ENCODE measurements at regions not wholly inside any gene's neighbourhood (a gene's known extent, or its start where the extent isn't known, plus 50 kb on each side); places are given as distances from the start of the nearest gene placed in this dataset.

DNA sequence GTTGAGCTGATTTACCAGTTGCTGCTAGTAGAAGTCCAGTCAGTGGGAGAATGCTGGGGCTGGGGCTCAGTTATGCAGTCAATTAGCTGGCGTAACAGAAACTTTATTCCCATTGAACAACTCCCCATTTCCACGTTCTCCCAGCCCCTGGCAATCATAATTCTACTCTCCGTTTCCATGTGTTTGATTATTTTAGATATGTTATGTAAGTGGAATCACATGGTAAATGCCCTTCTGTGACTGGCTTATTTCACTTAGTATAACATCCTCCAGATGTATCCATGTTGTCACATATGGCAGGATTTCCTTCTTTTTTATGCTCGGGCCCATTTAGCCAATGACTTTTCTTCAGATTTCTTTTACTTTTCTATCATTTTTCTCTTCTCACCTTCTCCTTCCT lies 61.1 kb upstream of the EXOC4 start:
- no peak for DNase-seq (ENCODE audit: low read depth)

- DNase-seq (ENCODE audit: low read depth), result no peak
Measured at GRCh38 chr7:133195868-133196267, 57.0 kb upstream of the EXOC4 start.

DNA sequence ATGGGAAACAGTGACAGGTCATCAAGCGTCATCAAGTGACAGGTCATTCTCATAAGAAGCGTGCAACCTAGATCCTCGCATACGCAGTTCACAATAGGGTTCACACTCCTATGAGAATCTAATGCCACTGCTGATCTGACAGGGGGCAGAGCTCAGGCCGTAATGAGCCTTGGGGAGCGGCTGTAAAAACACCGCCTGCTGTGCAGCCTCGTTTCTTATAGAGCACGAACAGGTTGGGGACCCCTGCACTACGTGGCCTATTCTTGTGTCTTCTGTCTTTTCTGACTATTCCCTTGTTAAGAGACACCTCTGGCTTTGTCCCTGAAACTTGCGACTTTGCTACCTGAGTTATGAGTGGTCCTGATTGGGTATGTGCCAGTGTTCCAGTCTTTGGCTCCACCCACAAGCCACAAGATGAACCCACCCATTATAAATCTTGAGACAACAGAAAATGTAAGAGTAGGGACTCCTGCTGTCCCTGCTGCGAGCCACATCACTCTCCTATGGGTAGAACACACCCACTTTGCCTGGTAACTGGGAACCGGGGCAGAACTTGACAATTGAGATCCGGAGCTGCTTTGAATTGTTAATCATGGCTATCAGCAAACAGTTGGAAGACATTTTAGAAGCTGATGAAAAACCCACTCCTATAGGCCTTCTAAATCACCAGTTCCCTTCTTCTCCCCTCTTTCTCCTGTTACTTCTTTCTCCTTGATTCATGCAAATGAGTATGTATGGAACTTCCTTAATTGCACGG lies 55.8 kb upstream of the EXOC4 start:
- DNase-seq (ENCODE audit: low read depth), result no peak

- DNase-seq (ENCODE audit: low read depth), result no peak
Measured at GRCh38 chr7:133197972-133198544, 54.8 kb upstream of the EXOC4 start.

DNA sequence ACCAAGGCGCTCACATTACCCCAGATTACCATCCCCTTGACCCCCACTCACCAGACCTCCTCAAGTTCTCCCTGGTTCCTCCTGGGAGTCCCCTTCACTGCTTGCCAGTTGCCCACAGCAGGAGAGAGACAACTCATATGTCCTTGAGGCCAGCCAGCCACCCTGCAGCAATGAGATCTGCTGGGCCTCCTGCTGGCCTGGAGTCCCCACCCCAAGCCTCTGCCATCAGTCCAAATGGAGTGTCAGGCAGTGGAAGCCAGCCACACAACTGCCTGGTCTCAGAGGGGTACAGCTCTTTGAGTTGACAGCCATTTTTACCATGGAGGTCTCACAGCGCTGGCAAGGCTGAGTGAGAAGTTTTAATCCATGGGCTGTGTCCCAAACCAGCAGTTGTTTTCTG lies 53.0 kb upstream of the EXOC4 start:
- no peak for DNase-seq (ENCODE audit: low read depth)

DNA sequence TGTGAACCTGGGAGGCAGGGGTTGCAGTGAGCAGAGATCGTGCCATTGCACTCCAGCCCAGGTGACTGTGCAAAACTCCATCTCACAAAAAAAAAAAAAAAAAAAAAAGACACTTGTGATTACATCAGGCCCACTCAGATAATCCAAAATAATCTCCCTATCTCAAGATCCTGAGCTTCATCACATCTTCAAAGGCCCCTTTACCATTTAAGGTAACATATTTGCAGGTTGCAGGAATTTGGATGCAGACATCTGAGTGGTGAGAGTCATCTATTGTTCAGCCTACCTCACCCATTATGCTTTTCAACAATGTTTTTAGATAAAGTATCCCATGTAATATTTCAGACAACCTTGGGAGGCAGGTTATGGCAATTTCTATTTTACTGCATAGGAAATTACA lies 51.4 kb upstream of the EXOC4 start:
- no peak for DNase-seq (ENCODE audit: low read depth)

DNA sequence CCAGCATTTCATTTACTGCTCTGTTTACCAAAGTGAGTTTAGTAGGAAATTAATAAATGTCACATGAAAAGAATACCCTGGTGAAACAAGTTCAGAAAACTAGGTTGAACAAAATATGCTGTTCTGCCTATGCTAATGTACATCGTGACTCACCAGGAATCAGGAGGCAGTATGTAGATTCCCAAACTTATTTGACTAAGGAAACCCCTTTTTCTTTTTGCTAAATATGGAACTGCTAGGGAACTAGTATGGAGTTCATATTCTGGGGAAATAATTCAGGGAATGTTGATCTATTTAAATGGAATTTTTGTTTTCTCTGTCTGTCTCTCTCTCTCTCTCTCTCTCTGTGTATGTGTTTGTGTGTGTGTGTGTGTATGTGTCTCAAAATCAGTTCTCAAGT lies 49.9 kb upstream of the EXOC4 start:
- no peak for DNase-seq (ENCODE audit: low read depth)
